GM18508 (cell line): ENCODE measurements at regions not wholly inside any gene's neighbourhood (a gene's known extent, or its start where the extent isn't known, plus 50 kb on each side); places are given as distances from the start of the nearest gene placed in this dataset.

ENCODE experiments used
- ATAC-seq: cut with Tn5 transposase; IDR thresholded peaks from one replicate; pipeline ENCODE4 v1.9.1; 2021; ENCODE audit warnings: moderate number of reproducible peaks; ENCODE audit not compliant: insufficient read depth, unreplicated experiment

DNA sequence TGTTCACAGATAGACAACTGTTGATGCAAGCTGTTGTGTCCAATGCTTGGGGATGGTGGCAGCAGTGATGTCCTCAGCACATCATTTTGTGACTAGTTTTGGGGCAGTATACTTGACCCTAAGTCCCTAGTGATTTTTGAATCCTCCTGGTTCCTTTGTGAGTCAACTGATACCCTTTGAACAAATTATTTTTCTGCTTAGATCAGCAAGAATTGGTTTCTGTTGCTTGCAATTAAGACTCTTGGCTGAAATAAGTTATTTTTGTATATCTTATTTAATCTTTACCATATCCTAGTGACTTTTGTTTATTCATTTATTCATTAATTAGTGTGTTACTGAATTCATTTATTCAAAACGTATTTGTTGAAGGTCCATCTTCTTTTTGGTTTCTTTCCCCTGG is 392.0 kb upstream of the SGCD start:
- no peak for ATAC-seq

DNA sequence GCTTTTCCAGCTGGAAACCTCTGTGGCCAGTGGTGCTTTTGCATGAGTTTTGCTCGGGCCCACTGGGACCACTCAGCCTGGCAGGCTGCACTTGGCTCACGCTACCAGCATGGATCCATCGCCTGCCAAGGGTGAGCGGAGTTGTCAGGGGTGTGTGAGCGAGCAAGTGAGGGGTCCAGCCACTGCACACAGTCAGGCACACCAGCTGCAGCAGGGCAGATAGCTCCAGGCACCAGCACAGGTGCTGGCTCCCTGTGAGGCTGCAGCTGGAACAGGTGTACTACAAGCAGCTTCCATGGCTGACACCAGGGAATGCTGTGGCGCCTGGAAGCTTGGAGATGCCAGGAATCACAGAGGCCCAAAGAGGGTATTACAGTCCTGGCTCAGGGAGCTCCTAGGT is 391.2 kb upstream of the SGCD start:
- no peak for ATAC-seq

DNA sequence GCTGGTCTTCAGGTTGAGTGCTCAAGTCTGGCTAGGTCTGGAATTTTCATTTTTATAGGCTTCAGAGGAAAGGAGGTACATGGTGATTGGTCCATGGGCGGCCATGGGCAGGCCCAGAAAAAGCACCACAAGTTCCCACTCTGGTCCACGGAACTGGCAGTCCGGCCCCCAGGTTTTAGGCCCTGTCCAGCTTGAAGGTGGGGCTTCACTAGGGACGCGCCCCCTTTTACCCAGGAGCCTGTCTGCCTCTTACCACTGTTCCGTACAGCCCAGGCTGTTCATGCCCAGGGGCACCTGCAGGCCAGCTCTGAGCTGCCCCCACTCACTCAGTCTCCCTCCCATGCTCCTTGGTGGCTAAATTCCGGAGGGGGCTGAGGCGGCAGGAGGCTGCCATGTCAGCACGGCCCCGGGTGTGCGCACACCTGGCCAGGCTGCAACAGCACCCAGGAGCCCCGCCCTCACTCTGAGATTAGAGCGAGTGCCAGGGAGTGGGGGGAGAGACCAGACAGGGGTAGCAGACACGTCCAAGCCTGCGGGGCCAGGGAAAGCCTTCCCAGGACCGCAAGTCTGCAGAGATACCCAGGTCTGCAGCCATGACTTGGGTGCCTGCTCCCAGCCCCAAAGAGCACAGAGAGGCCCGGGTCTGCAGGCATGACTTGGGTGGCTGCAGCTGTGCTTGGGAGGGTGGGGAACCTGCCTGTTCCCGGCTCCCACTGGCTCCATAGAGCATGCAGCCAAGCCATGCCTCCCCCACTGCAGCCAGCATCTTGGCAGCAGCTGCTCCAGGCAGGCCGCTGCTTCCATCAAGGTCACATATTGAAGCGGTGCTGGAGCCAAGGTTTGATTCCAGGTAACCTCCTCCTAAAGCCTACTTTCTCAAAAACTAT is 390.2 kb upstream of the SGCD start:
- ATAC-seq: no peak

DNA sequence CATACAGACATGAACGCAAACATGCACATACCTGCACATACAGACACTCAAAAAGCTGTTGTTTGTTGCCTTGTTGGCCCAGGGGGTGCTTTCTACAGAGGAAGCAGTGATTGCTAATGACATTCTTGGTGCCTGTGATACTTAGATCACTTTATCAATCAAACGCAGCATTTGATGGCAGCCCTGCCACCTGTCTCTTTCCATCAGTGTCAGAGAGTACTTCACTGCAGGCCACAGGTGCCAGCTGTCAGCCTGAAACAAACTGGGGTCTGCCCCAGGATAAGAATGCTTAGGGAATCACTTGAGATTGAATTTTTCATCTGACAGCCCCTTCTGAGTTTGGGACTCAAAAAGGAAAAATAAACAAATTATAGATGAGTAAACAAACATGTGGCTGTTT is 388.9 kb upstream of the SGCD start:
- ATAC-seq: no peak

DNA sequence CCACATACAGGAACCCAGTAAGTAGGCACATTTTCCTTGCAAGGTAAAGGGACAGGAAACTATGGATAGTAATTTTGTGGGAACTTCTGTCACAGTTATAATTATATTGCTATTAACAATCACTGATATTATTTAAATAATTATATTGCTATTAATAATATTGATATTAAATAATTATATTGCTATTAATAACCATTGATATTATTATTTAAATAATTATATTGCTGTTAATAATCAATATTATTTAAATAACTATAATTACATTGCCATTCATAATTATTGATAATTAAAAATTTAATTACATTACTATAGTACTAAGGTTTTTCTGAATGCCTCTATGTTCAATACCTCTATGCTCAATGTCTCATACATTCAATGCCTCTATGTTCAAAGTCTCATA is 385.6 kb upstream of the SGCD start:
- ATAC-seq: no peak

DNA sequence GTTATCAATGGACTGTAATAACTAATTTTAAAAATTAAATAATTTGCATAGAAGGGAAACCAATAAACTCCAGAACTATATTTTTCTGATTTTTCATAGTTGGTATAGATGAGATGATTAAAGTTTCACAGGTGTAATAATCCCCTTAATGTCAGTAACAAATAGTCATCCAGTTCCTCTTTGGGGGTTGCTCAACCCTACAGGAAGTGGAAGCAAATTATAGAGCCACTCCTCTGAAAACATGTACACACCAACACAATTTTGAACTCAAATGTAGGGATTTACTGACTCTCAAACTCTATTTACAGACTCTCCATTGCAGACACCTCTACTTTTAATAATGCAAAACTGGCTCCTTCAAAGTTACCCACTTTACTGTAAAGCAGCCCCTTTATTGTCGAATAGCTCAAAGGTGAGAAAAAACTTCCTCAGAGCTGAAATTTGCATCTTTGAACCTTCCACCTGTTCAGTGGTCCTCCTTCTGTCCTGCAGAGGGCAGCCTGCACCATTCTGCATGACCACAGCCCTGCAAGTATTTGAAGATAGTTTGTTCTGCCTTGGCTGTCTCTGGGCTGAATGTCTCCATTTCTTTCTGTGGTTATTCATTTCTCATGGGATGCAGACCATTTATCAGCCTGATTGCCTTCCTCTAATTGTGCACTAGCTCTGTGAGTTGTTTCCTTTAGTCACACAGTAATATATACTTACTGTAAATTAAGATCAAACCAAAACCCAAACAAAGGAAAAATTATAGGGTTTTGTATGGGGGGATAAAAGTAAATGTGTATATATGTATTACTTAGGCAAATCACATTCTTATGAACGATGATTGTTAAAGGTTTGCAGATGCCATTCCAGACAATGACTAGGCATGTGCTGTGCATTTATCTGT is 383.2 kb upstream of the SGCD start:
- ATAC-seq: peak; percentile 89

DNA sequence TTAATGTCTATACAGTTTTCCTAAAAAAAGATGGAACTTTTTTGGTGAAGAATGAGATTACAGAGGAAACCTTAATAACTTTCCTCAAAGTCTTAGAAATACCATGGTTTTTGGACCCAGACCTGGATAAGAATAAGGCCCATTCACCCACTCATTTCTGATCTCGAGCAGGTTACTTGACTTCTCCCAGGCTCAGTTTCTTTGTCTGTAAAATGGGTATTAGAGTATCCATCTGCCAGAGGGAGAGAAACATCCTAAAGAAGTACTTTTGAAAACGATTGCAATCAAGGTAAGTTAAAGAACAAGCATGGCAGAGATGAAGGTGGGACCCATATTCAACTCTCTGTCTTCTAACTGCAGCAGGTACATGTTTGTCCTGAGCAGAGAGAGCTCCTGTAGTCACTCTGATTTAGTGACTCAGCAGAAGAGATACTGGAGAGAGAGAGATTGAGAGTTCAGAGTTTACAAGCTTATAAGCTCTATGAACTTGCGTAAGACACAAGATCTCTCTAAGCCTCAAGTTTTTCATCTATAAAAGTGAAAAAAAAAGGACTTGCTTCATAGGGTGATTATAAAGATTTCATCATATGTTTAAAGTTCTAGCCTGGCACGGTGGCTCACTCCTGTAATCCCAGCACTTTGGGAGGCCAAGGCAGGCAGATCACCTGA is 379.4 kb upstream of the SGCD start:
- ATAC-seq: no peak

DNA sequence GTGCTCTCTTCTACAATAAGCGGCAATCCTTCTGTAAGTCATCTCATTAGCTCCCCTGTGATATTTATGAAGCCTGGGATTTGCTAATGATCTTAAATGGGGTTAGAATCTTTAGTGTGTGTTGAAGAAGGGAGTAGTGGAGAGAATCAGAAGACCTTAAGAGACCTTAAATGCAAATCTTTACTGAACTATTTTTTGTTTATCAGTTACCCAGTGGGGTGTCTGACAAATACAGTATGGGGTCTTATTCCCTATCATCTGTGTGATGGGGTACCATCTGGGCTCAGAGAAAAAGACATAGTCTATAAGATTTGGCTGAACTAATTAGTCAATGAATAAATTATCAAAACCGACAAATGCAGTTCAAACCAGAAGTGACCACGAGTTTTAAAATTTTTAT is 378.4 kb upstream of the SGCD start:
- no peak for ATAC-seq

DNA sequence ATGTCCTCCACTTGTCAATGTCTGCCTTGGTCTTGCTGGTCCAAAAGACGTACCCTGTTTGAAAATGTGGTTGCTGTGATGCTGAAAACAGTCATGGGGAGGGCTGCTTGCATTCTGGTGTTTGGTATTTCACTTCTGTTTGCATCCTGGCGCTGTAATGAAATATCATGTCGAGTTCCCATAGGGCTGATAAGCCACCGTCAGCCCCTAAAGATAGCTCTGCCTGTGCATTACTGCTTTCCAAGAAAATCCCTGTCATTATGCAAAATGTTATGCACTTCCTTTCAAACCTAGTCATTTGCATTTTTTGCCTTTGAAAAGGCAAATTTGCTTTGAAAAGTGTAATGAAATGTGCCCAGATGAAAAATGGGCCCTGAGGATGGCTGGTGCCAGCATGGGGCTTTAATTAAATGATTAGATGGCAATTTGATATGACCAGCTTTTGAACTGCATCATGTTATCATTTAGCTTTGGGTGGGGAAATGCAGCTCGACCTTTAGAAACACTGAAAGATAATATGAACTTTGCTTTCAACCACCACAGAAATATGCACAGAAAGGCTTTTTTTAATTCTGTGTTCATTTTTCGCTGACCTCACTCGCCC is 374.4 kb upstream of the SGCD start:
- ATAC-seq: no peak

DNA sequence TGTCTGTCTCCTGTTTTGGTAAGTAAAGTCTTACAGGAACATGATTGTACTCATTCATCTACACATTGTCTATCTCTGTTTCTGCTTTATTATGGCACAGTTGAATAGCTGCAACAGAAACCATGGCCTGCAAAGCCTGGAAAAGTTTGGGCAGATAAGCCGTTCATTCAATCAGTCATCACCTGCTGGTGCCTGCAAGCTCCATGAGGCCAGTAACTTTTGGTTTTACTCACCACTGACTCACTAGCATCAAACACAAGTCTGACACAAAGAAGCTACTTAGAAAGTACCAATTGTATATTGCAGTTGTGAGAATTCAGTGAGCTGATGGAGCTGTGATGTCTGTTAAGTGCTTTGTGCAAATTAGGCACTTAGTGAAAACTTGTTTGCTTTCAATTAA is 373.6 kb upstream of the SGCD start:
- ATAC-seq: no peak

DNA sequence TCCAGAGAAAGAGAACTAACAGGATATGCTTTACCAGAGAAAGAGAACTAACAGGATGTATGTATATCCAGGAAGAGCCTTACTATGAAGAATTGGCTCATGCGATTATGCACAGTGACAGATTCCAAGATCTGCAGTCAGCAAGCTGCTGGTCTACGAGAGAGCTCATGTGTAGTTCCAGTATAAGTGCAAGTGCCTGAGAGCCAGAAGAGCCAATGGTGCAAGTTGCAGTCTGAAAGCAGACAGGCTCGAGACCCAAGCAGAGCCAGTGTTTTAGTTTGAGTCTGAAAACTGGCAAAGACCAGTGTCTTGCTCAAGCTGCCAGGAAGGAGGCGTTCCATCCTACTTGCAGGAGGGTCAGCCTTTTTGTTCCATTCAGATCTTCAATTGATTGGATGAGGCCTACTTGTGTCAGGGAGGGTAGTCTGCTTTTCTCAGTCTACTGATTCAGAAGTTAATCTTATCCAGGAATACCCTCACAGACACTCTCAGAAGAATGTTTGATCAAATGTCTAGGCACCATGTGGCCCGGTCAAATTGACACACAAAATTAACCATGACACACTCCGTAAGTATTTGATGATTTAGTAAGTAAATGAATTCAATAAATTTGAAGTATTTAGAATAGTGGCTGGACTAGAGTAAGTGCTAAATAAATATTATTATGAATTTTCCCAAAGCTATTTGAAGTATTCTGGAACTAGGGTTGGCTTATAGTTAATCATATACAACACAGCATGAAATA is 372.1 kb upstream of the SGCD start:
- ATAC-seq: no peak

DNA sequence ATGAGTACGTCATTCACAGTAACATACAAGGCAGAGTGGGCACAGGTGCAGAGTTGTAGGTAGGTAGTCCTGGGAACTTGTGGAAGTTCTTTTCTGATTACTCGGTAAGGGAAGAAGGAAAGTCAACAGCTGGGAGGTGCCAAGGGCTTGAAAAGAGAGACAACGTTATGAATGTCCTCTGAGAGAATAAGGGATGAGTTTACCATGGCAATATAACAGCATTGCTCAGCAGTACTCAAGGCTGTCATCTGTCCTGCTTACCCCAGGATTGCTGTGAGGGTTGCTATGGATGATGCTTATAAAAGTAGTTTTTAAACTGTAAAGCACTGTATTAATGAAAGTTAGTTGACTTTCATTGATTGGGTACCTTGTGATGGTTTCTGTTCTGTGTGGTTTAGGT is 369.1 kb upstream of the SGCD start:
- no peak for ATAC-seq

DNA sequence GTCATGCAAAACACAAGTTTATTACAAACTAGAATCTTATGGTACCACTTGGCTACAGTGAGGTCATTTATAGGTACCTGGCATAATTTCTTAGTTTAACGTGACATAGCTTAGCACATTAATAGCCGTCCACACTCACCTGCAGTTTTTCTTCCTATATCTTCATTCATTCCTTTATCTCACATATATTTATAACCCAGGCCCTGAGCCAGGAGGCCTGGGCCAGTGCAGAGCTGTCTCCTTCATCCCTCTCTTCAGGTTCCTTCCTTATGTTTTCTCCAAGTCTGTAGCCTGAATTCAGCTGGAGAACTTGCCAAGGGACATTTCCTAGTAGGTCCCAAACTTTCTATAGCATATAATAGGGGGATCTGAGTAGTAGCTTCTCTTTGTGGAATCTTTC is 367.9 kb upstream of the SGCD start:
- no peak for ATAC-seq

DNA sequence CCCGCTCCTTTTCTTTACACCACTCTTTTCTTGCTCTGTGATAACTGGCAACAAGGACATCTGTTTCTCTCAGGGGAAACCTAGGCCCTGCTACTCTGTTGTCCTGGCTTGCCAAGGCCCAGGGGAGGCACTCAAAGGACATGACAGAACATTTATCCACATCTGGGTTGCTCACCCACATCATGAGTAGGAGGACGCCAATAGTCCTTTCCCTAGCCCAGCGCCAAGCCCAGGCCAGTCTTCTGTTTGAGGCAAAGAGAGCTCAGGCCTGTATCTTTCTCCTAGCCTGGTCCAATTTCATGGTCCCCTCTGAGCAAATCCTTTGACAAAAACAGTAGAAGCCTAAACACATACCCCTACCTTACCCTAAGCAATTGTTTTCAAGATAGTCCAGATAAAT is 366.8 kb upstream of the SGCD start:
- no peak for ATAC-seq

DNA sequence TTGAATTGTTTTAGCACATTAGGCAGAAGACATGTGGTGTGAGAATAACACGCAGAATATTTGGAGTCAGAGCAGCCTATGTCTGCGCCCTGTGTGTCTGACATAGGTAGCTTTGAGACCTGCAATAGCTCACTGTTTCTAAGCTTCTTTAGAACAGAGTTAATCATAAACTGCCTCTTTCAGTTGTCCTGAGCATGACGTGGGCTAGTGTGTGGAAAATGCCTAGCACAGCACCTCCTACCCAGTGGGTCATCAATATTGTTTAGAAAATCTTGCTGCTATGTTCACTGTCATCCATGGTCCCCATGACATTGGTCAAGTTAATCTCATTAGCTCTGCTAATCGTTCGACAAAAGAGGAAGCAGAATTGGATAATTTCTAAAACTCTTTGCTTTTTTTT is 357.4 kb upstream of the SGCD start:
- no peak for ATAC-seq

DNA sequence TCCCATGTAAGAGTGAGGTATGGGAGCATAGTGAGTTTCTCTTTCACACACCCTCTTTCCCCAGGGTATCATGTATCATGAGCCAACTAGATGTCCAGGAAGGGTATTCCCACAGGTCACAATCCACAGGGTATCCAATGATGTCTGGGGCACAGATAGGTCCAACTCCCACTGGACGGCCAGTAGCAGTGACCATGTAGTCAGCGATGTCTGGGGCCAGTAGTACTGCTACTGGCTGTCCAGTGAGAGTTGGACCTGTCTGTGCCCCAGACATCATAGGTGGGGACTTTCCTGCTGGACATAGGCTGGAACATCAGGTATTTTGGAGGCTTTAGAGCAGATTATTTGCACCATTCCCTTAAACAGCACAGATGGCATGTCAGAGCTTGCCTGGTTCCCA is 352.6 kb upstream of the SGCD start:
- no peak for ATAC-seq

DNA sequence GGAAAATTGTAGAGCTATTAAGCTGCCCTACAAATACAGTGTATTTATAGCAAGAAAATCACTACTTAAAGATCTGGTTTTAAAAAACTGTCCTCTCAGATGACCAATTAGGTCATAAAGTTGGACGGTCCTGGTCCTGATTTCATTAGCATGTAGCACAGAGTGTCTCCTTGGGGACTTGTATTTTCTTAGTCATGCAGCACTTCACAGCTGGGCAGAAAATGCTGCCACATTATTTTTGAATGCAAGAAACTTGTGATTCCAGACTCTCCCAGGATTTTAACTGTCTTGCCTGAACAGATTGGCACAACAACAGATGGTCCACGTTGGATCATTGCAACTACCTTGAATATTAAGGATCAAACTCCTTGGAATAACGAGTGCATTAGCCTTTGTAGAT is 348.1 kb upstream of the SGCD start:
- ATAC-seq: no peak

DNA sequence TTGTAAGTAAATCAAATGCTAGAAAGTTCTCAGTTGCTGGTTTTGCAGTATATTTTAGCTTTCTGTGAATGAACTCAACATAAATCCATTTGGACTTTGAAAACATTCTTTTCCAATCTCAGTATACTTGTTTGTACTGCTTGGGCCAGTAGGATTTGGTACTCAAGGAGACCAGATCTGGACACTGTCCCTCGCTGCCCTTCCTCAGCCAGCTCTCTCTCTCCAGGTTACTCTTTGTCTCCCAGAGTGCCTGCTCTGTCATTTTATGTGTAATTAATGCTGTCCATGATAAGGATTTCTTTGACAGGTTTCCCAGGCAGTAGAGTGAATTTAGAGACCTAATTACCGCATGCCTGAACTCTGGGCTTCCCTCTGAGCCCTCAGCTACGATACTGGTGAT is 344.6 kb upstream of the SGCD start:
- ATAC-seq: no peak

DNA sequence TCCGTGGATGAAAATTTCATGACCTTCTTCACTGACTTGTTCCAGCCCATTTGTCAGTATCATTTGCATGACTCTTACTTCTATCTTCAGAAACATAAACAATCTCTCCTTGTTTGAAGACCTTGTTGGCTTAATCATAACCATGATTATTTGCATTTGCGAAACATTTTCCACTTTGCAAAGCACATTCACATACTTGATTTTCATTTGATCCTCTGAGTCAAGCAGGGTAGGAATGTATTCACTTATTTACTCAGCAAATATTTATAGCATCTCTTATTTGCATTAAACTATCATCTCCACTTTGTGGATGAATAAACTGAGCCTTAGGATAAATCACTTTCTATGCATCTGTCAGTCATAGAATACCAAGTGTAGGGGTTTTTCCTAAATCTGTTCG is 343.0 kb upstream of the SGCD start:
- ATAC-seq: no peak

DNA sequence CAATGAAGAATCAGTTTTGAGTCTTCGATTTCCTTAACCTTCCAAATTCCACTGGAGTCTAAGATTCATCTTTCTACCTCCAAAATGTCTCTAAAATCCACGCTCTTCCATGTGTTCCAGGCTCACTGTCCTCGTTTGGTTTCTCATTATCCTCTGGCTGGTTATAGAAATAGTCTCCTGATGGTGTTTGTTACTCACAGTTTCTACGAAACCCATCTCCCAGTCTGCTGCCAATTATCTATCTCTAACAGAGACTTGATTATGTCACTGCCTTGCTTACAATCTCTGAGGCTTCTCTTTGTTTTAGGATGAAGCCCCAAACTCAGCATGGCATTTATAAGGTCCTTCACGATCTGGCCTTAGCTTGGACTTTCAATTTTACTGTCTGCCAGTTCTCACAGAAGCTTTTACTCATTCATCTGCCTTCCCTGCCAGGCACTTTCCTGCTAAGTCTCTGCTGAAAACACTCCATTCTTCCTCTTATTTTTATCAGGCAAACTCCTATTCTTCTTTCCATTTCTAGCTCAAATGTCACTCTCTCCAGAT is 339.6 kb upstream of the SGCD start:
- ATAC-seq: no peak
